ENCODE measurements at regions not wholly inside any gene's neighbourhood (a gene's known extent, or its start where the extent isn't known, plus 50 kb on each side); places are given as distances from the start of the nearest gene placed in this dataset.

DNA sequence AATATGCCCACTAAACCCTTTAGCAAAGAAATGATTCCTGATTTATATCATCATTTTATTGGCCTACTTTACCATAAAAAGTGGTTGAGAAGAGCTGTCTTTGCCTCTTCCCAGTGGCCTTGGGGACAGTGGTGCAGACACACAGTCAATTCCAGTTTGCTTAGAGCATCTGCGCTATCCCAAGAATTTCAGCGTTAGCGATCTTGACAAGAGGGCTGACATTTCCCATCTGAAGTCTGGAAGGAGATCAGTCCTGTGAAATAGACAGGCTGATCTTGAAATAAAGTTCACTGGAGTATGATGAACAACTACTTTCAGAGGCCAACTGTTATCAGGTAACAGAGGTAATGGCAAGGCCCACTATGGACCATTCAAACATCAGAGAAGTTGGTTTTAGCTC, 475.3 kb upstream of the NRP1 start:
- WGBS, 2 donors: 96 to 97% methylated on average over 3 of the region's 3 CpGs
- H3K4me3 ChIP-seq (ENCODE audit: low read length in 2 of 2): no peak overlapping the region
- no peak for DNase-seq
- no peaks in the 10 kb centered on the region for H3K27me3 ChIP-seq (ENCODE audit: control insufficient read depth in 1 of 2, insufficient read depth in 2 of 2, low read length in 1 of 2)
- H3K36me3 ChIP-seq (ENCODE audit: control insufficient read depth in 1 of 2, insufficient read depth in 2 of 2, low read length in 1 of 2): no peaks in the 10 kb centered on the region
- intact Hi-C loops (cut with DNase I): no loop called here
- no peak overlapping the region for H3K27ac ChIP-seq (ENCODE audit: low read depth in 1 of 2, low read length in 2 of 2)
- H3K4me1 ChIP-seq (ENCODE audit: control insufficient read depth in 1 of 2, insufficient read depth in 2 of 2, low read length in 2 of 2): no peaks in the 10 kb centered on the region
- H3K9me3 ChIP-seq (ENCODE audit: control insufficient read depth, low read length): no peaks in the 10 kb centered on the region
- ATAC-seq (ENCODE audit: low FRiP score): no peak

DNA sequence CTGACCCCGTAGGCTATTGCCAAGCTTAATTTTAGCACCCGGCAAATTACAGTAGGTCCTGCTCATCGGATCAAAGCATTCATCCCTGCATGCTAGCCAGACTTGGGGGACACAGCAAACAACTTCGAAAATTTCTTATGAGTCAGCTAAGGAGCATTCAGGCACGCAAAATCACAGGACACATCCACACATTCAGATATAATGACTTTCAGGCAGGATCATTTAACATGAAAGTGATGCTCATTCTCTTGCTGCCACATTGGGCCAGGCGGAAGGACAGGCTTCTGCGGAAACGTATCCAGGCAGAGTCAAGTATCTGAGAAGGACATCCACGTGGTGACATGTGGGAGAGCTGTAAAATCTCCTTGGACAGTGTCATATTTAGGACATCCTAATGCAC, 474.0 kb upstream of the NRP1 start:
- intact Hi-C loops (cut with DNase I): no loop called here
- no peak for ATAC-seq (ENCODE audit: low FRiP score)
- WGBS, 2 donors: 94 to 95% methylated on average over 9 of the region's 9 CpGs

DNA sequence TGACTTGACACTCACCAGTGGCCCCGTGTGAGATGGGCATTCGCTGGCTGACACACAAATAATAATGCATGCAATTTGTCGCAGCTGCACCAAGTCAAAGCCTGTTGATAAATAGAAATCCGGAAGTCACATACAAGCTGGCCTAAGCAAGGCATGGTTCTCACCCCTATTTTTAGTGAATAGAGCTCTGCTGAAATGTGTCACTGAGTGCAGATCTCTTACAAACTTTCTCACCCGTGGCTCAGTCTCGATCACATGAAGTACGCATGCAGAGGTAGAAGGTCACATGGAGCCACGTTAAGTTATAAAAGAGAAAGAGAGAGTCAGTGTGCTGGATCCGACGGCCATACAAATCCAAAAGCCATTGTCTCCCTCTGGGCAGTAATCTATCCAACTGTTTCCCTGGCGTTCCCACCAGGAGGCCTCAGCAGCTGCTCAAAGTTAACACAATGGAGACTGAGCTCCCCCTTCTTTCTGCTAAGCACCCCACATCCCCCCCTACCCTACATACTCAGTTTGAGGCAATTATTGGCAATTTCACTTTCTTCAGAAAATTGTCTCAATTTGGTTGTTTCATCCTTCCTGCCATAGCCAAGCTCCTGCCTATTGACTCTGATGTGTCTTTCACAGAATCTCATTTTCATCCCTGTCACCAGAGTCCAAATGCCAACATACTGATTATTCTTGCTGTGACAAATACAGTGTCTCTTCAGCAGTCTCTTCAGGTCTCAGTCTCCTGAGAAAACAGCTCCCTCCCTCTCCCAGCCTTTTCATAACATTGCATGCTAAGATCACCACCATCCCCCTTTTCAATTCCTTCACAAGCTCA, 473.3 kb upstream of the NRP1 start:
- Histone ChIP-seq H3K27ac (ENCODE audit: low read depth in 1 of 2, low read length in 2 of 2) (no peak overlapping the region), H3K4me3 (ENCODE audit: low read length in 2 of 2) (no peak overlapping the region), H3K27me3 (ENCODE audit: control insufficient read depth in 1 of 2, insufficient read depth in 2 of 2, low read length in 1 of 2) (no peaks in the 10 kb centered on the region), H3K36me3 (ENCODE audit: control insufficient read depth in 1 of 2, insufficient read depth in 2 of 2, low read length in 1 of 2) (no peaks in the 10 kb centered on the region), H3K9me3 (ENCODE audit: control insufficient read depth, low read length) (no peaks in the 10 kb centered on the region), H3K4me1 (ENCODE audit: control insufficient read depth in 1 of 2, insufficient read depth in 2 of 2, low read length in 2 of 2) (no peaks in the 10 kb centered on the region)
- ATAC-seq (ENCODE audit: low FRiP score) (no peak), DNase-seq (no peak)
- WGBS, 2 donors: 92 to 94% methylated on average over 11 of the region's 11 CpGs
- intact Hi-C loops (cut with DNase I): no loop called here

More for the DNA sequence above, 474.0 kb upstream of the NRP1 start:
- Histone ChIP-seq H3K27me3 (ENCODE audit: control insufficient read depth in 1 of 2, insufficient read depth in 2 of 2, low read length in 1 of 2) (no peaks in the 10 kb centered on the region), H3K9me3 (ENCODE audit: control insufficient read depth, low read length) (no peaks in the 10 kb centered on the region), H3K36me3 (ENCODE audit: control insufficient read depth in 1 of 2, insufficient read depth in 2 of 2, low read length in 1 of 2) (no peaks in the 10 kb centered on the region), H3K27ac (ENCODE audit: low read depth in 1 of 2, low read length in 2 of 2) (no peak overlapping the region), H3K4me3 (ENCODE audit: low read length in 2 of 2) (no peak overlapping the region), H3K4me1 (ENCODE audit: control insufficient read depth in 1 of 2, insufficient read depth in 2 of 2, low read length in 2 of 2) (no peaks in the 10 kb centered on the region)
- DNase-seq: no peak

DNA sequence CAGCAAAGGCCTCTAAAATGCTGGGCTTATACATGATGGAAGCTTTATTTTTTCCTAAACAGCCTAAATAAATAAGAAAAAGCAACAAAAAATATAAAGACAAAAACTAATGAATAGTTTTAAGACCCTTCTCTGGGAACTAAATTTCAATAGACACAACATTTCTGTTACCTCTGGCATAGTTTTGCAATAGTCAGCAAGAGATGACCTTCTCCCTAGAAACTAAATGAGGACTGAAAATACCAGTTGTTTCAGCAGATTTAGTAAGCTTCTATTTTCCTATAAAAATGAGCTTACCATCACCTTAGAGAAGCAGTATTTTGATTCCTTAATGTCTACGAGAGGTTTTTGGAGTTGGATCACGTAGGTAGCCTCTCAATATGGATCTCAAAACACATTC, 471.4 kb upstream of the NRP1 start:
- Histone ChIP-seq H3K4me1 (ENCODE audit: control insufficient read depth in 1 of 2, insufficient read depth in 2 of 2, low read length in 2 of 2) (no peaks in the 10 kb centered on the region), H3K9me3 (ENCODE audit: control insufficient read depth, low read length) (no peaks in the 10 kb centered on the region), H3K4me3 (ENCODE audit: low read length in 2 of 2) (no peak overlapping the region), H3K27me3 (ENCODE audit: control insufficient read depth in 1 of 2, insufficient read depth in 2 of 2, low read length in 1 of 2) (no peaks in the 10 kb centered on the region), H3K27ac (ENCODE audit: low read depth in 1 of 2, low read length in 2 of 2) (no peak overlapping the region), H3K36me3 (ENCODE audit: control insufficient read depth in 1 of 2, insufficient read depth in 2 of 2, low read length in 1 of 2) (no peaks in the 10 kb centered on the region)
- no peak for ATAC-seq (ENCODE audit: low FRiP score)
- no peak for DNase-seq
- 96 to 98% methylated on average over 2 of the region's 2 CpGs for WGBS, 2 donors
- intact Hi-C loops (cut with DNase I): no loop called here

- 85 to 87% methylated on average over 10 of the region's 10 CpGs for WGBS, 2 donors
- ATAC-seq (ENCODE audit: low FRiP score) (no peak), DNase-seq (no peak)
- H3K36me3 ChIP-seq (ENCODE audit: control insufficient read depth in 1 of 2, insufficient read depth in 2 of 2, low read length in 1 of 2): no peaks in the 10 kb centered on the region
- peaks cover under 1 to 5% of the 10 kb centered on the region in 2 donors for H3K4me1 ChIP-seq (ENCODE audit: control insufficient read depth in 1 of 2, insufficient read depth in 2 of 2, low read length in 2 of 2)
- H3K4me3 ChIP-seq (ENCODE audit: low read length in 2 of 2): no peak overlapping the region
- intact Hi-C loops (cut with DNase I): no loop called here
- H3K27me3 ChIP-seq (ENCODE audit: control insufficient read depth in 1 of 2, insufficient read depth in 2 of 2, low read length in 1 of 2): no peaks in the 10 kb centered on the region
- H3K9me3 ChIP-seq (ENCODE audit: control insufficient read depth, low read length): no peaks in the 10 kb centered on the region
- H3K27ac ChIP-seq (ENCODE audit: low read depth in 1 of 2, low read length in 2 of 2): no peak overlapping the region
Observed at GRCh38 chr10:33804584-33804983, 470.1 kb upstream of the NRP1 start.

- H3K9me3 ChIP-seq (ENCODE audit: control insufficient read depth, low read length): no peaks in the 10 kb centered on the region
- intact Hi-C loops (cut with DNase I): no loop called here
- no peak overlapping the region for H3K27ac ChIP-seq (ENCODE audit: low read depth in 1 of 2, low read length in 2 of 2)
- no peak for ATAC-seq (ENCODE audit: low FRiP score)
- 89 to 95% methylated on average over 3 of the region's 3 CpGs for WGBS, 2 donors
- no peaks in the 10 kb centered on the region for H3K36me3 ChIP-seq (ENCODE audit: control insufficient read depth in 1 of 2, insufficient read depth in 2 of 2, low read length in 1 of 2)
- no peak overlapping the region for H3K4me3 ChIP-seq (ENCODE audit: low read length in 2 of 2)
- no peak for DNase-seq
- peaks cover 3 to 5% of the 10 kb centered on the region in 2 donors for H3K4me1 ChIP-seq (ENCODE audit: control insufficient read depth in 1 of 2, insufficient read depth in 2 of 2, low read length in 2 of 2)
- no peaks in the 10 kb centered on the region for H3K27me3 ChIP-seq (ENCODE audit: control insufficient read depth in 1 of 2, insufficient read depth in 2 of 2, low read length in 1 of 2)
Observed at GRCh38 chr10:33803248-33803647, 468.8 kb upstream of the NRP1 start.

DNA sequence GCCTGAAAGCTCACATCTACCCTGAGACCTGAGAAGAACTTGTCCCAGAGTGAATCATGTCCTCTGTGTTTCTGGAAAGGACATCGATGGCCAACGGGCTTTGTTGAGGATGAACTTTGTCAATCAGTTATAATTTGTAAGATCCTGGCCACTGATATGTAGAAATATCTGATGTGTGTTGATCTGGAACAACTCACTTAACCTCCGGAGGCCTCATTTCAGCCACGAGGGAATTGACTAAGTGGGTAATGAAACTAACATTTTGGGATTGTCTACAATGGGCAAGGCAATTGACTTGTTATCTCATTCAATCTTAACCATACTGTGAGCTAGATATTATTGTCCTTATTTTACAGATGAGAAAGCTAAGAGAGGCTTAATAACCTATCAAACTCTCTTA, 468.1 kb upstream of the NRP1 start:
- WGBS, 2 donors: 96 to 98% methylated on average over 4 of the region's 4 CpGs
- Histone ChIP-seq H3K9me3 (ENCODE audit: control insufficient read depth, low read length) (no peaks in the 10 kb centered on the region), H3K27me3 (ENCODE audit: control insufficient read depth in 1 of 2, insufficient read depth in 2 of 2, low read length in 1 of 2) (no peaks in the 10 kb centered on the region), H3K4me1 (ENCODE audit: control insufficient read depth in 1 of 2, insufficient read depth in 2 of 2, low read length in 2 of 2) (peaks cover 3 to 5% of the 10 kb centered on the region in 2 donors), H3K4me3 (ENCODE audit: low read length in 2 of 2) (no peak overlapping the region), H3K36me3 (ENCODE audit: control insufficient read depth in 1 of 2, insufficient read depth in 2 of 2, low read length in 1 of 2) (no peaks in the 10 kb centered on the region), H3K27ac (ENCODE audit: low read depth in 1 of 2, low read length in 2 of 2) (no peak overlapping the region)
- intact Hi-C loops (cut with DNase I): no loop called here
- DNase-seq (no peak), ATAC-seq (ENCODE audit: low FRiP score) (no peak)

DNA sequence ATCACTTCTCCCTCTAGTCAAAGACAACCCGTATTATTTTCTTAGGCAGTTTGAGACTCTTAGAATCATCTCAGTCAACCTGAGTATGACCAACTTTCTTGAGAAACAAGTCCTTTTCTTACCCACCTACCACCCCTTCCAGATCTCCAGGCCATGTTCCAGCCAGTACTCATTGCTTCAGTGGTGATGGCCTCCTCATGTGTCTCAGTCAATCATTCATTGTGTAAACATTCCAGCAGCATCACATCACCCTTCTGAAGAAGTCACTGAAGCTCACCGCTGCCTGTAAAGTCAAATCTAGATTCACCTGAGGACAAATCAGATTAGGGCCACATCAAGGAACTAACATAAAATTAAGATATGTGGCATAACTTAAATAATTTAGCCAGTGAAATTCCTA, 467.2 kb upstream of the NRP1 start:
- DNase-seq: no peak
- Histone ChIP-seq H3K27ac (ENCODE audit: low read depth in 1 of 2, low read length in 2 of 2) (no peak overlapping the region), H3K4me1 (ENCODE audit: control insufficient read depth in 1 of 2, insufficient read depth in 2 of 2, low read length in 2 of 2) (peaks cover 3 to 5% of the 10 kb centered on the region in 2 donors), H3K9me3 (ENCODE audit: control insufficient read depth, low read length) (no peaks in the 10 kb centered on the region), H3K36me3 (ENCODE audit: control insufficient read depth in 1 of 2, insufficient read depth in 2 of 2, low read length in 1 of 2) (no peaks in the 10 kb centered on the region), H3K4me3 (ENCODE audit: low read length in 2 of 2) (no peak overlapping the region), H3K27me3 (ENCODE audit: control insufficient read depth in 1 of 2, insufficient read depth in 2 of 2, low read length in 1 of 2) (no peaks in the 10 kb centered on the region)
- intact Hi-C loops (cut with DNase I): no loop called here
- no peak for ATAC-seq (ENCODE audit: low FRiP score)
- WGBS, 2 donors: 96% methylated on average over 2 of the region's 2 CpGs

- DNase-seq (no peak), ATAC-seq (ENCODE audit: low FRiP score) (no peak)
- Histone ChIP-seq H3K4me1 (ENCODE audit: control insufficient read depth in 1 of 2, insufficient read depth in 2 of 2, low read length in 2 of 2) (peaks cover 3 to 5% of the 10 kb centered on the region in 2 donors), H3K27ac (ENCODE audit: low read depth in 1 of 2, low read length in 2 of 2) (no peak overlapping the region), H3K36me3 (ENCODE audit: control insufficient read depth in 1 of 2, insufficient read depth in 2 of 2, low read length in 1 of 2) (no peaks in the 10 kb centered on the region), H3K27me3 (ENCODE audit: control insufficient read depth in 1 of 2, insufficient read depth in 2 of 2, low read length in 1 of 2) (no peaks in the 10 kb centered on the region), H3K9me3 (ENCODE audit: control insufficient read depth, low read length) (no peaks in the 10 kb centered on the region), H3K4me3 (ENCODE audit: low read length in 2 of 2) (no peak overlapping the region)
- intact Hi-C loops (cut with DNase I): no loop called here
Observed at GRCh38 chr10:33800986-33801385, 466.5 kb upstream of the NRP1 start.

Measured in aorta (tissue), 5 donors.